WTC11 (cell line): ENCODE measurements at regions not wholly inside any gene's neighbourhood (a gene's known extent, or its start where the extent isn't known, plus 50 kb on each side); places are given as distances from the start of the nearest gene placed in this dataset.

Experiments used
- ATAC-seq: fragments of 200-7000 bp; cut with Tn5 transposase; 2 replicates; pipeline ENCODE4 v1.10.0; 2021; ENCODE audit warnings: mild to moderate bottlenecking, moderate library complexity
- CTCF ChIA-PET: fragments of 300-600 bp; sonication (Branson Sonifier 250); formaldehyde crosslinking; loops from one replicate; lab custom pipeline; 2021; ENCODE audit warnings: antibody characterized with exemption; lab: Charles Lee
- POLR2A ChIA-PET: fragments of 350-600 bp; sonication (Branson Sonifier 250); formaldehyde crosslinking; loops from one replicate; lab custom pipeline; 2021; ENCODE audit warnings: antibody characterized with exemption; lab: Charles Lee
- DNase-seq: peaks from one replicate; pipeline ENCODE4 v3.0.0; 2021; ENCODE audit warnings: low spot score
- H3K27ac Mint-ChIP-seq: 2 replicates; pipeline ENCODE4 v1.8.0; 2021; ENCODE audit warnings: mixed read lengths
- H3K27me3 Mint-ChIP-seq: 2 replicates; pipeline ENCODE4 v1.8.0; 2021; ENCODE audit warnings: low read depth, mild to moderate bottlenecking, moderate library complexity, mixed read lengths
- H3K36me3 Mint-ChIP-seq: 2 replicates; pipeline ENCODE4 v1.8.0; 2021; ENCODE audit warnings: mixed read lengths
- H3K4me1 Mint-ChIP-seq: 2 replicates; pipeline ENCODE4 v1.8.0; 2022; ENCODE audit warnings: mixed read lengths
- H3K4me3 Mint-ChIP-seq: 2 replicates; pipeline ENCODE4 v1.8.0; 2021; ENCODE audit warnings: mild to moderate bottlenecking, moderate library complexity, mixed read lengths
- H3K9me3 Mint-ChIP-seq: 2 replicates; pipeline ENCODE4 v1.8.0; 2021; ENCODE audit warnings: mixed read lengths
- AFF4 ChIP-seq: sonication (generic); formaldehyde crosslinking; IDR thresholded peaks from 2 replicates; pipeline ENCODE4 v1.8.1; 2023; ENCODE audit warnings: mild to moderate bottlenecking, missing genetic modification reagents, borderline replicate concordance
- ATF2 ChIP-seq: sonication (generic); formaldehyde crosslinking; IDR thresholded peaks from 2 replicates; pipeline ENCODE4 v1.8.1; 2022; ENCODE audit warnings: low read depth, missing genetic modification reagents, borderline replicate concordance
- CDX4 ChIP-seq: fragments of 250-450 bp; sonication (Bioruptor Pico); IDR thresholded peaks from 2 replicates; pipeline ENCODE4 v1.9.0; 2021; ENCODE audit warnings: moderate library complexity, mild to moderate bottlenecking, inconsistent platforms, borderline replicate concordance
- CTCF ChIP-seq: fragments of 200-600 bp; IDR thresholded peaks from 2 replicates; pipeline ENCODE4 v1.8.0; 2022; ENCODE audit warnings: antibody characterized with exemption
- IRF2 ChIP-seq: sonication (generic); formaldehyde crosslinking; IDR thresholded peaks from 2 replicates; pipeline ENCODE4 v1.8.0; 2022; ENCODE audit warnings: low read depth, missing genetic modification reagents, borderline replicate concordance
- KAT7 ChIP-seq: sonication (generic); formaldehyde crosslinking; IDR thresholded peaks from 2 replicates; pipeline ENCODE4 v1.8.1; 2023; ENCODE audit warnings: missing genetic modification reagents, mild to moderate bottlenecking, borderline replicate concordance
- MAX ChIP-seq: sonication (generic); formaldehyde crosslinking; IDR thresholded peaks from 2 replicates; pipeline ENCODE4 v1.8.0; 2022; ENCODE audit warnings: mild to moderate bottlenecking, missing genetic modification reagents
- MYBL2 ChIP-seq: sonication (generic); formaldehyde crosslinking; IDR thresholded peaks from 2 replicates; pipeline ENCODE4 v1.8.1; 2023; ENCODE audit warnings: mild to moderate bottlenecking, moderate library complexity, missing genetic modification reagents
- NFE2L1 ChIP-seq: sonication (generic); formaldehyde crosslinking; IDR thresholded peaks from 2 replicates; pipeline ENCODE4 v1.8.1; 2023; ENCODE audit warnings: missing genetic modification reagents
- PRRX2 ChIP-seq: fragments of 250-450 bp; sonication (Bioruptor Pico); IDR thresholded peaks from 2 replicates; pipeline ENCODE4 v1.8.0; 2021; ENCODE audit warnings: mild to moderate bottlenecking
- TEAD1 ChIP-seq: sonication (generic); formaldehyde crosslinking; IDR thresholded peaks from 2 replicates; pipeline ENCODE4 v1.8.0; 2022; ENCODE audit warnings: mild to moderate bottlenecking, missing genetic modification reagents
- TP53 ChIP-seq: sonication (generic); formaldehyde crosslinking; IDR thresholded peaks from 2 replicates; pipeline ENCODE4 v1.8.1; 2023; ENCODE audit warnings: mild to moderate bottlenecking, missing genetic modification reagents
- ZNF138 ChIP-seq: sonication (generic); formaldehyde crosslinking; conservative IDR thresholded peaks from 2 replicates; pipeline ENCODE4 v1.8.1; 2022; ENCODE audit warnings: mild to moderate bottlenecking, moderate library complexity, missing genetic modification reagents
- ZNF425 ChIP-seq: fragments of 250-450 bp; sonication (Bioruptor Pico); conservative IDR thresholded peaks from 2 replicates; pipeline ENCODE4 v1.9.0; 2021; ENCODE audit warnings: mild to moderate bottlenecking

GRCh38 chr7:20534543-20534942 lies 80.9 kb upstream of the ABCB5 start:
- H3K4me1 Mint-ChIP-seq = peaks cover 12% of the 10 kb centered on the region
- no peak overlapping the region for H3K4me3 Mint-ChIP-seq
- no peak overlapping the region for H3K27ac Mint-ChIP-seq
- CTCF ChIA-PET = no interaction called here
- TF ChIP-seq ZNF425 (CRISPR knock-in tag) (no peak), IRF2 (no peak)
- DNase-seq = no peak
- no peaks in the 10 kb centered on the region for H3K9me3 Mint-ChIP-seq
- no peaks in the 10 kb centered on the region for H3K36me3 Mint-ChIP-seq
- ATAC-seq = no peak
- POLR2A ChIA-PET = no interaction called here
- no peaks in the 10 kb centered on the region for H3K27me3 Mint-ChIP-seq

GRCh38 chr7:20535541-20535940 lies 79.9 kb upstream of the ABCB5 start:
- no peak for ATAC-seq
- peaks cover 12% of the 10 kb centered on the region for H3K4me1 Mint-ChIP-seq
- no peak overlapping the region for H3K27ac Mint-ChIP-seq
- no peaks in the 10 kb centered on the region for H3K36me3 Mint-ChIP-seq
- no peak overlapping the region for H3K4me3 Mint-ChIP-seq
- H3K9me3 Mint-ChIP-seq = 0 out of 2 replicates have a peak, but pooled peaks cover under 1% of the 10 kb centered on the region
- no peak for DNase-seq
- TF ChIP-seq MAX (CRISPR knock-in tag) (no peak), TP53 (no peak), MYBL2 (CRISPR knock-in tag) (no peak), ATF2 (CRISPR knock-in tag) (no peak), AFF4 (no peak), ZNF138 (CRISPR knock-in tag) (no peak), NFE2L1 (no peak), CTCF (no peak), TEAD1 (no peak), PRRX2 (CRISPR knock-in tag) (no peak)
- H3K27me3 Mint-ChIP-seq = no peaks in the 10 kb centered on the region
- ChIA-PET POLR2A (no interaction called here), CTCF (no interaction called here)

GRCh38 chr7:20539201-20539600 lies 76.3 kb upstream of the ABCB5 start:
- CTCF ChIA-PET = interaction anchor here (0.6 to 2.3 kb wide), 22 partner anchors 8 to 1229 kb away, joined by 3 to 33 read pairs (median 4); no protein-coding TSS in a partner anchor
- peak; percentile 88 for ATAC-seq

More at GRCh38 chr7:20539201-20539600, 76.3 kb upstream of the ABCB5 start:
- TF ChIP-seq CDX4 (no peak), CTCF (0 out of 2 replicates have a peak, but pooled peaks have one; percentile 11), KAT7 (CRISPR knock-in tag) (no peak), TP53 (no peak)
- Mint-ChIP-seq H3K4me3 (no peak overlapping the region), H3K27ac (no peak overlapping the region), H3K4me1 (peaks cover 12% of the 10 kb centered on the region), H3K27me3 (no peaks in the 10 kb centered on the region), H3K36me3 (peaks cover 7% of the 10 kb centered on the region; the same call in 1 of the 2 replicates), H3K9me3 (peaks cover 11% of the 10 kb centered on the region)
- DNase-seq = no peak
- POLR2A ChIA-PET = no interaction called here
